GM23248 (cell line): ENCODE measurements at regions not wholly inside any gene's neighbourhood (a gene's known extent, or its start where the extent isn't known, plus 50 kb on each side); places are given as distances from the start of the nearest gene placed in this dataset.

Experiments
- EZH2 ChIP-seq: fragments of 200-600 bp; sonication (generic); IDR thresholded peaks from 2 replicates; pipeline ENCODE4 v1.6.1; 2018; ENCODE audit warnings: antibody characterized with exemption, mild to moderate bottlenecking; ENCODE audit not compliant: insufficient read depth, poor library complexity, severe bottlenecking
- EZH2phosphoT487 ChIP-seq: fragments of 200-600 bp; sonication (generic); IDR thresholded peaks from 2 replicates; pipeline ENCODE4 v1.6.1; 2018; ENCODE audit warnings: antibody characterized with exemption, moderate library complexity, mild to moderate bottlenecking, low read depth; ENCODE audit not compliant: insufficient read depth

- TF ChIP-seq EZH2 (no peak), EZH2phosphoT487 (no peak)
These were observed 133.3 kb downstream of the TFAP2C start for GRCh38 chr20:56762401-56762800.
